Mammary epithelial cell (primary cell): ENCODE measurements at regions not wholly inside any gene's neighbourhood (a gene's known extent, or its start where the extent isn't known, plus 50 kb on each side); places are given as distances from the start of the nearest gene placed in this dataset.

Experiments
- EZH2 ChIP-seq: IDR thresholded peaks from 2 replicates; pipeline ENCODE4 v1.6.1; 2012; ENCODE audit warnings: low read length, inconsistent platforms, borderline replicate concordance
- TF ChIP-seq, protein P1 (sequence below), 2 donors: IDR thresholded peaks in 1 of 2; conservative IDR thresholded peaks in 1 of 2; 2 replicates each; pipeline ENCODE4 v1.5.1; 2011 to 2012; ENCODE audit warnings: inconsistent platforms in 2 of 2, low read length in 2 of 2, mild to moderate bottlenecking in 2 of 2, control low read depth in 1 of 2, low read depth in 1 of 2; ENCODE audit not compliant: insufficient read depth in 1 of 2; ENCODE audit errors: extremely low read depth in 1 of 2

DNA sequence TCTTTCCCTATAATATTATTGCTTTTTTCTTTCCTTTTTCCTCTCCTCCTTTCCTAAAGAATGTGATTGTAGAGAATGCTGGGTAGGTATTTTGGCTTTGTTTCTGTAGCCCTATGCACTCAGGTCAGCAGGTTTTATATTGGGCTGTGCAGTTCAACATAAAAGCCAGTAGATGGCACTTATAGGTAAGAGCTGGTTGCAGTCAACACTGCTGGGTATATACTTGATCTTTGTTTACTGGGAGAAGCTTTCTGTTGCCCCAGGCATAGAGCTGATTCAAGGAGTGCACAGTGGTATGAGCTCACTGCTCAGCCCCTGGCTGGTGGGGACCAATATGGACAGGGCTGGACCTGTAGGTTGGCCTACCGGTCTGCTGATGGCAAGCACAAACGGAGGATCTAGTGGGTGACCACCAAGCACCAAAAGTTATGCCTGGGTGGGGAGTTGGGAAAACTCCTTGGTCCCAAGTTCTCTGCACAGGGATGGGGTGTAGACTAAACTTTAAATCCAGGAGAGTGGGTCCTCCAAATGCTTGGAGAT lies 378.9 kb downstream of the PMP22 start:
- TF ChIP-seq, protein P1, sequence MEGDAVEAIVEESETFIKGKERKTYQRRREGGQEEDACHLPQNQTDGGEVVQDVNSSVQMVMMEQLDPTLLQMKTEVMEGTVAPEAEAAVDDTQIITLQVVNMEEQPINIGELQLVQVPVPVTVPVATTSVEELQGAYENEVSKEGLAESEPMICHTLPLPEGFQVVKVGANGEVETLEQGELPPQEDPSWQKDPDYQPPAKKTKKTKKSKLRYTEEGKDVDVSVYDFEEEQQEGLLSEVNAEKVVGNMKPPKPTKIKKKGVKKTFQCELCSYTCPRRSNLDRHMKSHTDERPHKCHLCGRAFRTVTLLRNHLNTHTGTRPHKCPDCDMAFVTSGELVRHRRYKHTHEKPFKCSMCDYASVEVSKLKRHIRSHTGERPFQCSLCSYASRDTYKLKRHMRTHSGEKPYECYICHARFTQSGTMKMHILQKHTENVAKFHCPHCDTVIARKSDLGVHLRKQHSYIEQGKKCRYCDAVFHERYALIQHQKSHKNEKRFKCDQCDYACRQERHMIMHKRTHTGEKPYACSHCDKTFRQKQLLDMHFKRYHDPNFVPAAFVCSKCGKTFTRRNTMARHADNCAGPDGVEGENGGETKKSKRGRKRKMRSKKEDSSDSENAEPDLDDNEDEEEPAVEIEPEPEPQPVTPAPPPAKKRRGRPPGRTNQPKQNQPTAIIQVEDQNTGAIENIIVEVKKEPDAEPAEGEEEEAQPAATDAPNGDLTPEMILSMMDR (conservative IDR thresholded peaks at IDR 0.05 in 1 of 2, IDR thresholded peaks at IDR 0.05 in 1 of 2; ENCODE audit: extremely low read depth in 1 of 2, insufficient read depth in 1 of 2, low read depth in 1 of 2, low read length in 2 of 2), result peak; percentile 39 to 45
- TF ChIP-seq EZH2, result no peak
